ENCODE measurements at regions not wholly inside any gene's neighbourhood (a gene's known extent, or its start where the extent isn't known, plus 50 kb on each side); places are given as distances from the start of the nearest gene placed in this dataset.

GRCh38 chr3:83514130-83514914 is 1444.5 kb upstream of the CADM2 start:
- no peak for FAIRE-seq

GRCh38 chr3:83515123-83515522 is 1443.7 kb upstream of the CADM2 start:
- FAIRE-seq, result no peak

DNA sequence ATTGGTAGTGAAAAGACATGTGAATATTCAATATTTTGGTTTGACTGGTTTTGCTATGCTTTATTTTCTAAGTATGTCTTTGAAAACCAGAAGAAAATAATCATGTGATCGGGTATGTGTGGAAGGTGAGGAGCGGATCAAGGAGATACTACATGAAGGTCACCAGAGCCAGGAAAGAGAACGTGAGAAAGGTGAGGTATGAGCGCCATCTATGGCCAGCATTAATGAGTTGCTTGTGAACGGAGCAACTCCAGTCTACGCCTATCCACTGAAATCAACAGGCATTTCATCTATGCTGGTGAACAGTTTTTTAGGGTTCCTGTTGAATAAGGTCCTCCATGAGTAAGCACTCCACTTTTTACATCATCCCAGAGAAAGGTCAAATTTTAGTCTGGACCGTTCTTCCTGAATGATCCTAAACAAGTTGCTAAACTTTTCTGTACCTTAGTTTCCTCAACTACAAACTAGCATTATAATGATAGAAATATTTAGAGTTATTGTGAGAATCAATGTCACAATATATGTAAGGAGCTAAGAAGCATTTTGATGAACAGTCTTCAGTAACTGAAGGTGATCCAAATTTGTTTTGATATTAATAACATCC is 1435.2 kb upstream of the CADM2 start:
- FAIRE-seq, result no peak

DNA sequence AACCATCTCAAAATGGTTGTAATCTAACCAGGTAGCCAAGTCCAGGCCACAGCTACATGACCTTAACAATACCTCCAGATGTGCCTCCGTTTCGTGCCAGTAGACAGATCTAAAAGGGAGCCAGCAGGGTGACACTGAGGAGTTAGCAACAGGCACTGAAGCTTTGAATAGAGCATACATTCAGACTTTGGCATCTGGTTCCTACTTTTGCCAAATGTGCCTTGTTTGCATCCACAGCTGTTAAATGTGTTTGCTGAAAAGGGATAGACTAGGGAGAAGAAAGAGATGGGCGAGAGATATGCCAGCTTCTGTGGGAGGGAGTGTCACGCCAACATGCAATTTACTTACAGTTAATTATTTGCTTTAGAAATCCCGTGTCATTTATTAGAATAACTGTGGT is 1433.9 kb upstream of the CADM2 start:
- no peak for FAIRE-seq

GRCh38 chr3:83559082-83559481 is 1399.7 kb upstream of the CADM2 start:
- no peak for FAIRE-seq

GRCh38 chr3:83567935-83568334 is 1390.9 kb upstream of the CADM2 start:
- no peak for FAIRE-seq

- no peak for FAIRE-seq
These were observed 1377.2 kb upstream of the CADM2 start for GRCh38 chr3:83581546-83581945.

GRCh38 chr3:83601704-83602103 is 1357.1 kb upstream of the CADM2 start:
- FAIRE-seq, result no peak

GRCh38 chr3:83622526-83622925 is 1336.3 kb upstream of the CADM2 start:
- no peak for FAIRE-seq

GRCh38 chr3:83625261-83625660 is 1333.5 kb upstream of the CADM2 start:
- FAIRE-seq, result no peak

- no peak for FAIRE-seq
These were observed 1330.3 kb upstream of the CADM2 start for GRCh38 chr3:83628471-83628870.

DNA sequence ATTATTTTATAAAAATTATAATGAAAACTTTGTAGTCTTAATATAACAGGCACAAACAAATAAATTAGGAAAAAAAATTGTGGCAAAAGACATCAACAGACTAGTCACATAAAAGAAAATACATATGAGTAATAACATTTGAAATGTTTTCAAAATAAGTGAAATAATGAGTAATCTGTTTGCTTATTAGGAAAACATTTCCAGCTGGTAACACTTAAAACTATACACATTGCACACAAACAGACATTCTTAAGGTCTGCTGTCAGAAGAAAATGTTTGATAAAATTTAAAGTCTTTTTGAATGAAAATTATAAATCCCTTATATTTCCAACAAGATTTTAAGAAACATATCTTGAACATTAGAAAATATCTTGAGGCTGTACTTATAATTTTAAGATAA is 1326.3 kb upstream of the CADM2 start:
- FAIRE-seq, result no peak

GRCh38 chr3:83633758-83634157 is 1325.0 kb upstream of the CADM2 start:
- FAIRE-seq, result no peak

GRCh38 chr3:83649692-83650091 is 1309.1 kb upstream of the CADM2 start:
- FAIRE-seq, result no peak

GRCh38 chr3:83655083-83655482 is 1303.7 kb upstream of the CADM2 start:
- FAIRE-seq, result no peak

- no peak for FAIRE-seq
These were observed 1296.3 kb upstream of the CADM2 start for GRCh38 chr3:83662381-83662960.

DNA sequence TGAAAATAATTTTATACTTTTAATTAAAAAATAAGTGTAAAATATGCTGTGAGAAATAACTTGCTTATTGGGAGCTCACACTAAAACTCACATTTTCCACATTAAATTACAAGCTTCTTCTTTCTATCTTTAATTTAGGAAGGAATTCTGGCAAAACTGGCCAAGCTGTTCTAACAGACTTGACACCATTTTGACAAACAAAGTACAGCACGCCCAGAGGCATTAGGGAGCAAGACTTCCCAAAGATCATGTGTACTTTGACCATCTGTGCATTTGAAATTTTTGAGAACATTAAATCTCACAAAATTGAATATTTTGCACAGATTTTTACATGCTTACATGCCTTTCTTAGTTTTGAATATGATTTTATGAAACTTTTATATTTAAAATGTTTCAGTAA is 1288.4 kb upstream of the CADM2 start:
- no peak for FAIRE-seq

- no peak for FAIRE-seq
These were observed 1274.7 kb upstream of the CADM2 start for GRCh38 chr3:83683937-83684598.

DNA sequence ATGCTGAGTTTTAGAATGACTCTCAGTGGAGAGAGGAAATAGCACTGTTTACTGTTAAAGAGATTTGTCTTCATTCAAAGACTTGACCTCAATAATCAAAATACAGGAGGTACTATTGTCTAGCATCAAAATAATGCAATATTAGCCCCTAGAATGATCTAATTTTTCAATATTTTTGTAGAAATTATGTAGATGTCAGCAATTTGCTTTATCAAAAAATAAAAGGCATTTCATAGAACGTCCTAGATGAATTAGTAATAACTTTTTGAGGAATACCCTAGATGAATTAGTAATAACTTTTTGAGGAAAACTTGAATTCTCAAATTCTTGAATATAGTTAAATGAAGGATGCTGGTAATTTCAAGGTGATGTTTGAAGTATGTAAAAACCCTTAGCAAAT is 1252.1 kb upstream of the CADM2 start:
- FAIRE-seq, result no peak

DNA sequence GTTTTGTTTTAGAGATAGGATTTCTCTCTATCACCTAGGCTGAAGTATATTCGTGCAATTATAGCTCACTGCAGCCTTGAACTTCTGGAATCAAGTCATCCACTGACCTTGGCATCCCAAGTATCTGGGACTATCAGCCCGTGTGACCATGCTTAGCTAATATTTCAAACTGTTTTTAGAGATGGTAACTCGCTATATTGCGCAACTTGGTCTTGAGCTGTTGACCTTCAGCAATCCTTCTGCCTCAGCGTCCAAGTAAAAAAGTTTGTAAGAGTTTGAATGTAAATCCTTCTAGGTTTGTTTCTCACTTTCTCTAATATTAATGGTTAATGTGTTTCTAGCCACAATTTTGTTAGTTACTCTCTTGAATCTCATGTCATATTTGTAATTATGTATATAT is 1243.5 kb upstream of the CADM2 start:
- no peak for FAIRE-seq

GRCh38 chr3:83729576-83729975 is 1229.2 kb upstream of the CADM2 start:
- no peak for FAIRE-seq

GRCh38 chr3:83734656-83735055 is 1224.1 kb upstream of the CADM2 start:
- no peak for FAIRE-seq

- no peak for FAIRE-seq
These were observed 1220.6 kb upstream of the CADM2 start for GRCh38 chr3:83738202-83738601.

- FAIRE-seq, result no peak
These were observed 1218.3 kb upstream of the CADM2 start for GRCh38 chr3:83740504-83740903.

Data from colon (tissue), 2 donors.